ENCODE measurements at regions not wholly inside any gene's neighbourhood (a gene's known extent, or its start where the extent isn't known, plus 50 kb on each side); places are given as distances from the start of the nearest gene placed in this dataset.

DNA sequence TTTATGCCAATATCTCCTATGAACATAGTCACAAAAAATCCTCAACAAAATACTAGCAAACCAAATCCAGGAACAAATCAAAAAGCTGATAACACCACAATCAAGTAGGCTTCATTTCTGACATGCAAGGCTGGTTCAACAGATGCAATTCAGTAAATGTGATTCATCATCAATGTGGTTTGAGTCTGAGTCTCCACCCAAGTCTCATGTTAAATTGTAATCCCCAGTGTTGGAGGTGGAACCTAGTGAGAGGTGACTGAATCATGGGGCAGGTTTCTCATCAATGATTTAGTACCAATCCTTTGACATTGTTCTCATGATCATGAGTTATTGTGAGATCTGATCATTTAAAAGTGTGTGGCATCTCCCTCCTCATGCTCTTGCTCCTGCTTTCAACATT, 1072.7 kb downstream of the NR2F1-AS1 start:
- TF ChIP-seq, protein P1, sequence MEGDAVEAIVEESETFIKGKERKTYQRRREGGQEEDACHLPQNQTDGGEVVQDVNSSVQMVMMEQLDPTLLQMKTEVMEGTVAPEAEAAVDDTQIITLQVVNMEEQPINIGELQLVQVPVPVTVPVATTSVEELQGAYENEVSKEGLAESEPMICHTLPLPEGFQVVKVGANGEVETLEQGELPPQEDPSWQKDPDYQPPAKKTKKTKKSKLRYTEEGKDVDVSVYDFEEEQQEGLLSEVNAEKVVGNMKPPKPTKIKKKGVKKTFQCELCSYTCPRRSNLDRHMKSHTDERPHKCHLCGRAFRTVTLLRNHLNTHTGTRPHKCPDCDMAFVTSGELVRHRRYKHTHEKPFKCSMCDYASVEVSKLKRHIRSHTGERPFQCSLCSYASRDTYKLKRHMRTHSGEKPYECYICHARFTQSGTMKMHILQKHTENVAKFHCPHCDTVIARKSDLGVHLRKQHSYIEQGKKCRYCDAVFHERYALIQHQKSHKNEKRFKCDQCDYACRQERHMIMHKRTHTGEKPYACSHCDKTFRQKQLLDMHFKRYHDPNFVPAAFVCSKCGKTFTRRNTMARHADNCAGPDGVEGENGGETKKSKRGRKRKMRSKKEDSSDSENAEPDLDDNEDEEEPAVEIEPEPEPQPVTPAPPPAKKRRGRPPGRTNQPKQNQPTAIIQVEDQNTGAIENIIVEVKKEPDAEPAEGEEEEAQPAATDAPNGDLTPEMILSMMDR (conservative IDR thresholded peaks at IDR 0.05 in 1 of 2, IDR thresholded peaks at IDR 0.05 in 1 of 2; ENCODE audit: low read depth in 1 of 2, low read length in 2 of 2), result no peak
- no peak for TF ChIP-seq EZH2 (IDR thresholded peaks at IDR 0.05; ENCODE audit: low read length, missing control alignments)

Data from fibroblast of lung (primary cell).